ENCODE measurements at regions not wholly inside any gene's neighbourhood (a gene's known extent, or its start where the extent isn't known, plus 50 kb on each side); places are given as distances from the start of the nearest gene placed in this dataset.

GRCh38 chr4:43394976-43395375, 502.5 kb downstream of the GRXCR1 start:
- TF ChIP-seq CTCF (IDR thresholded peaks at IDR 0.05) (no peak), POLR2A (IDR thresholded peaks at IDR 0.05) (no peak)

Data from adrenal gland (tissue), 5 donors.